ENCODE measurements at regions not wholly inside any gene's neighbourhood (a gene's known extent, or its start where the extent isn't known, plus 50 kb on each side); places are given as distances from the start of the nearest gene placed in this dataset.

DNA sequence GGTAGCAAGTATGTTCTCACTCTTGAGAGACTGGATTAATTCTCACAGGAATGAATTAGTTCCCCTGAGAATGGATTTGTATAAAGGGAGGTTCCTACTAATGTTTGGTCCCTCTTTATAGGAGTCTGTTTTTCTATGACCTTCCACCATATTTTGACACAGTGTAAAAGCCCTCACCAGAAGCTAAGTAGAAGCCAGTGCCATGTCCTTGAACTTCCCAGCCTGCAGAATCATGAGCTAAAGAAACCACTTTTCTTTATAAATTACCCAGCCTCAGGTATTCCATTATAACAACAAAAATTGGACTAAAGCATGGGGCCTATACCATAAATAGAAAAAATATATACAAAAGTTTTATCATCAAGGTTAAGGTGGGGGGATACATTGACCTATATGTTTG, 227.9 kb upstream of the DTNA start:
- H3K4me1 Mint-ChIP-seq (ENCODE audit: insufficient read depth, unreplicated experiment) = no peaks in the 10 kb centered on the region
- H3K27ac Mint-ChIP-seq (ENCODE audit: low read depth, unreplicated experiment) = no peak overlapping the region
- H3K9me3 Mint-ChIP-seq (ENCODE audit: unreplicated experiment) = no peaks in the 10 kb centered on the region
- H3K36me3 Mint-ChIP-seq (ENCODE audit: insufficient read depth, unreplicated experiment) = no peaks in the 10 kb centered on the region
- POLR2A ChIA-PET = no interaction called here
- no peak overlapping the region for H3K4me3 Mint-ChIP-seq (ENCODE audit: unreplicated experiment)
- no peaks in the 10 kb centered on the region for H3K27me3 Mint-ChIP-seq (ENCODE audit: insufficient read depth, unreplicated experiment)
- CTCF ChIA-PET = no interaction called here
- DNase-seq (ENCODE audit: unreplicated experiment) = no peak
- BruUV-seq (replicated peaks) = no TSS peak
- TF ChIP-seq, protein P1, sequence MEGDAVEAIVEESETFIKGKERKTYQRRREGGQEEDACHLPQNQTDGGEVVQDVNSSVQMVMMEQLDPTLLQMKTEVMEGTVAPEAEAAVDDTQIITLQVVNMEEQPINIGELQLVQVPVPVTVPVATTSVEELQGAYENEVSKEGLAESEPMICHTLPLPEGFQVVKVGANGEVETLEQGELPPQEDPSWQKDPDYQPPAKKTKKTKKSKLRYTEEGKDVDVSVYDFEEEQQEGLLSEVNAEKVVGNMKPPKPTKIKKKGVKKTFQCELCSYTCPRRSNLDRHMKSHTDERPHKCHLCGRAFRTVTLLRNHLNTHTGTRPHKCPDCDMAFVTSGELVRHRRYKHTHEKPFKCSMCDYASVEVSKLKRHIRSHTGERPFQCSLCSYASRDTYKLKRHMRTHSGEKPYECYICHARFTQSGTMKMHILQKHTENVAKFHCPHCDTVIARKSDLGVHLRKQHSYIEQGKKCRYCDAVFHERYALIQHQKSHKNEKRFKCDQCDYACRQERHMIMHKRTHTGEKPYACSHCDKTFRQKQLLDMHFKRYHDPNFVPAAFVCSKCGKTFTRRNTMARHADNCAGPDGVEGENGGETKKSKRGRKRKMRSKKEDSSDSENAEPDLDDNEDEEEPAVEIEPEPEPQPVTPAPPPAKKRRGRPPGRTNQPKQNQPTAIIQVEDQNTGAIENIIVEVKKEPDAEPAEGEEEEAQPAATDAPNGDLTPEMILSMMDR (IDR thresholded peaks at IDR 0.05; ENCODE audit: unreplicated experiment) = no peak
- intact Hi-C loops (cut with micrococcal nuclease) = no loop called here

DNA sequence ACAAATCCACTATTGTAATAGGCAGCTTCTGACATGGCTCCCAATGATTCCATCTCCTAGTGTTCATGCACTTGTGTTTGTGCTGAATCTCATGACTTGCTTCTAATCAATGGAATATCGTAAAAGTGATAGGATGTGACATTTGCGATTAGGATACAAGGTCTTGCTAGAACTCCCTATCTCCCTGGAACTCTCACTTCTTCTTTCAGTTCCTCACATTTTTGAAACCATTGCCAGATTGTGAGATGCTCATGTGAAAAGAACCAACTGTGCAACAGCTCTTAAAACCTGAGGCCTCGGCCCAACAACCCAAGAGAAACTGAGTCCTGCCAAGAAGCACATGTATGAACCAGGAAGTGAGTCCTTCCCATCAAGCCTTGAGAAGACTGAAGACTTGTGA, 226.9 kb upstream of the DTNA start:
- TF ChIP-seq, protein P1 (IDR thresholded peaks at IDR 0.05; ENCODE audit: unreplicated experiment) = no peak
- BruUV-seq (replicated peaks) = no TSS peak
- no peaks in the 10 kb centered on the region for H3K9me3 Mint-ChIP-seq (ENCODE audit: unreplicated experiment)
- no peaks in the 10 kb centered on the region for H3K36me3 Mint-ChIP-seq (ENCODE audit: insufficient read depth, unreplicated experiment)
- ChIA-PET POLR2A (no interaction called here), CTCF (no interaction called here)
- DNase-seq (ENCODE audit: unreplicated experiment) = no peak
- H3K4me1 Mint-ChIP-seq (ENCODE audit: insufficient read depth, unreplicated experiment) = no peaks in the 10 kb centered on the region
- no peak overlapping the region for H3K4me3 Mint-ChIP-seq (ENCODE audit: unreplicated experiment)
- intact Hi-C loops (cut with micrococcal nuclease) = no loop called here
- no peak overlapping the region for H3K27ac Mint-ChIP-seq (ENCODE audit: low read depth, unreplicated experiment)
- no peaks in the 10 kb centered on the region for H3K27me3 Mint-ChIP-seq (ENCODE audit: insufficient read depth, unreplicated experiment)

DNA sequence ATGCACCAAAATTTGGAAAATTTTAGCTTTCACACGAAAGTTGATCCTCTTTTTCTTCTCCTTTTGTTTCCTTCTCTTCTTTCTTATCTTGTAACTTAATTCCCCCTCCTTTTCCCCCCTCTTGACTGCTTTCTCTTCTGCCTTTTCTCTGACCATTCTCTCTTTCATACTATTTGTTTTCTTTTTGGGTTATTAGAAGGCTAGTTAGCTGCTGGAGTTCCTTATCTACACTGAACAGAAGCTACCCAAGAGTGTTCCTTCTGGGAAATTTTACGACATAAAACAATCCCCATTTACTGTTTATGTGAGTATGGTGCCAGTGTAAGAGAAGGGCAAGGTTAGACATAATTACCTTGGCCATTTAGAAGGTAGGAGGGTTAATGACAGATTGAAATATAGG, 218.4 kb upstream of the DTNA start:
- Mint-ChIP-seq H3K4me1 (ENCODE audit: insufficient read depth, unreplicated experiment) (no peaks in the 10 kb centered on the region), H3K4me3 (ENCODE audit: unreplicated experiment) (no peak overlapping the region), H3K27ac (ENCODE audit: low read depth, unreplicated experiment) (no peak overlapping the region), H3K27me3 (ENCODE audit: insufficient read depth, unreplicated experiment) (peaks cover 38% of the 10 kb centered on the region), H3K36me3 (ENCODE audit: insufficient read depth, unreplicated experiment) (no peaks in the 10 kb centered on the region), H3K9me3 (ENCODE audit: unreplicated experiment) (no peaks in the 10 kb centered on the region)
- CTCF ChIA-PET = no interaction called here
- TF ChIP-seq, protein P1 (IDR thresholded peaks at IDR 0.05; ENCODE audit: unreplicated experiment) = no peak
- BruUV-seq (replicated peaks) = no TSS peak
- intact Hi-C loops (cut with micrococcal nuclease) = no loop called here
- POLR2A ChIA-PET = interaction anchor here (0.7 kb wide), 1 partner anchor 763 kb away, joined by 6 read pairs; no protein-coding TSS in a partner anchor
- no peak for DNase-seq (ENCODE audit: unreplicated experiment)

DNA sequence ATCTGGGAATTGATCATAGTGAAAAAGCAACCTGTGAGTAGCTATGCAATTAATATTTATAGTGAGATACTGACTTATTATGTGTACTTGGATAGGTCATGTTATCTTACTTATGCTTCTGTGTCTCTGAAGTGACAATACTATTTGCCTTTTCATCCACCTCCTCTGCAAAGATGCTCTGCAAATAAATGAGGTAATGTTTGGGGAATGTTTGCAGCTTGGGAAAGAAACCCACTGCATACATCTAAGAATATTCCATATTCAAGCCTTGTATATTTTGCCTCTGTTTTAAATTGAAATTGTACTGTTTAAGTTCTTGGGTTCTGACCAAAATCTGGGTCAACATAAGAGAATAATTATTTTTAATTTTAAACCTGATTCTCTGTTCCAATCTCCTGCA, 217.4 kb upstream of the DTNA start:
- intact Hi-C loops (cut with micrococcal nuclease) = no loop called here
- CTCF ChIA-PET = interaction anchor here (0.6 kb wide), 2 partner anchors 13 to 286 kb away, joined by 3 read pairs; no protein-coding TSS in a partner anchor
- H3K9me3 Mint-ChIP-seq (ENCODE audit: unreplicated experiment) = no peaks in the 10 kb centered on the region

More for the DNA sequence above, 217.4 kb upstream of the DTNA start:
- Mint-ChIP-seq H3K4me3 (ENCODE audit: unreplicated experiment) (peak overlapping the region; percentile 43), H3K36me3 (ENCODE audit: insufficient read depth, unreplicated experiment) (no peaks in the 10 kb centered on the region), H3K27me3 (ENCODE audit: insufficient read depth, unreplicated experiment) (peaks cover 38% of the 10 kb centered on the region), H3K27ac (ENCODE audit: low read depth, unreplicated experiment) (no peak overlapping the region), H3K4me1 (ENCODE audit: insufficient read depth, unreplicated experiment) (no peaks in the 10 kb centered on the region)
- POLR2A ChIA-PET = no interaction called here
- no peak for DNase-seq (ENCODE audit: unreplicated experiment)
- BruUV-seq (replicated peaks) = no TSS peak
- TF ChIP-seq, protein P1 (IDR thresholded peaks at IDR 0.05; ENCODE audit: unreplicated experiment) = no peak
